GM12891 (cell line): ENCODE measurements at regions not wholly inside any gene's neighbourhood (a gene's known extent, or its start where the extent isn't known, plus 50 kb on each side); places are given as distances from the start of the nearest gene placed in this dataset.

ENCODE experiments used
- PAX5 ChIP-seq: IDR thresholded peaks from 2 replicates; pipeline ENCODE4 v1.6.1; 2011; ENCODE audit warnings: low read length, moderate library complexity, mild to moderate bottlenecking; ENCODE audit not compliant: insufficient read depth, severe bottlenecking
- POLR2A ChIP-seq: IDR thresholded peaks from 2 replicates; pipeline ENCODE4 v1.6.1; 2011; ENCODE audit warnings: low read depth, low read length, control low read depth
- POLR2AphosphoS5 ChIP-seq: IDR thresholded peaks from 2 replicates; pipeline ENCODE4 v1.6.1; 2011; ENCODE audit warnings: low read depth, low read length, control low read depth
- POU2F2 ChIP-seq: IDR thresholded peaks from 2 replicates; pipeline ENCODE4 v1.6.1; 2011; ENCODE audit warnings: low read depth, mild to moderate bottlenecking, control low read depth, low read length, moderate library complexity
- SPI1 ChIP-seq: IDR thresholded peaks from 2 replicates; pipeline ENCODE4 v1.6.1; 2011; ENCODE audit warnings: low read depth, low read length, control low read depth
- TAF1 ChIP-seq: IDR thresholded peaks from 2 replicates; pipeline ENCODE4 v1.6.1; 2011; ENCODE audit warnings: low read depth, low read length, control low read depth

DNA sequence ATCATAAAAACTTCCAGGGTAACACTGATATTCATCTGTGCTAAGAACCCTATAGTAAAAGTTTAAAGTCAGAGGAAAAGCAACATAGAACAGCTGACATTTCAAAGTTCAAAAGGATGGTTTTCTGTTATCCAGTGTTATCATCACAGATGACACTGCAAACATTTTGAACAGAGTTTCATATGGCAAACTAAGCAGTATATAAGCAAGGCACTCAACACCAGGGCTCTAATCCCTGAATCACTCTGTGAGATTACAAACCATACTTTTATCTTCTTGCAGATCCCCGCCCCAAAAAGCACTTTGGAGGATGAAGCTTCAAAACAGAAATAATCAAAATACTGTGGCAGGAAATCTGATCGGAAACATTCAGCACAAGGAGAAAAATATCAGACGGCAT lies 508.2 kb upstream of the KIF2B start:
- TF ChIP-seq POLR2AphosphoS5 (no peak), POLR2A (no peak), TAF1 (no peak), SPI1 (no peak), POU2F2 (no peak), PAX5 (no peak)
